ENCODE measurements at regions not wholly inside any gene's neighbourhood (a gene's known extent, or its start where the extent isn't known, plus 50 kb on each side); places are given as distances from the start of the nearest gene placed in this dataset.

DNA sequence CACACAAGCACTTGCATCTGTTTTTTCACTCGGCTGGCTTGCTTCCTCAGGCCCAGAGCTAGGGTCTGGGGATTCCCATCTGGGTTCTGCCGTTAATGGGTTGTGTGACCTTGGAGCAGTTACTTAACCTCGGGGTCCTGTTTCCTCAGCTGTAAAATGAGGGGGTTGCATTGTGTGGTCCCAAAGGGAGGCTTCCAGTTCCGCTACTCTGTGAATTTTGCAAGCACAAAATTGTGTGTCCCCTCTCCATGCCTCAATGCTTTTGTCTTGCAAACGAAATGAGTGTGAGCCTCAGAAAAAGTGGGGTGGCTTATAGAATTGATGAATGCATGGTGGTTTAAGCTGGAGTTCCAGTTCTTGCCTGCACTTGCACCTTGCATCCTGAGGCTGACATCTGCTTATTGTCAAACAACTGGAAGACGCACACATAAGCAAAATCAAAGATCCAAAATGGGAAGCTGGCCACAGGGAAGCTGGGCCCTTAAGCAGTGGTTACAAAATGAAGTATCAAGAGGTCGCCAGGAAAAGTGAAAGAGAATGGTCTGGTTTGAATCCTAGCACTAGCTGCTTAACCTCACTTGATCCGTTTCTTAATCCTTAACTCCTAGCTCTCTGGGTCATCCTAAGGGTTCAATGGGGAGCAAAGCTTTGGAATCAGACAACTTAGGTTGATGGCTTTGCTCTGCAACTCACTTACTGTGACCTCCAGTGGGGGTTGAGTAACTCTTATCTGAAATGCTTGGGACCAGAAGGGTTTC is 490.6 kb downstream of the DHX35 start:
- TF ChIP-seq, protein P1, sequence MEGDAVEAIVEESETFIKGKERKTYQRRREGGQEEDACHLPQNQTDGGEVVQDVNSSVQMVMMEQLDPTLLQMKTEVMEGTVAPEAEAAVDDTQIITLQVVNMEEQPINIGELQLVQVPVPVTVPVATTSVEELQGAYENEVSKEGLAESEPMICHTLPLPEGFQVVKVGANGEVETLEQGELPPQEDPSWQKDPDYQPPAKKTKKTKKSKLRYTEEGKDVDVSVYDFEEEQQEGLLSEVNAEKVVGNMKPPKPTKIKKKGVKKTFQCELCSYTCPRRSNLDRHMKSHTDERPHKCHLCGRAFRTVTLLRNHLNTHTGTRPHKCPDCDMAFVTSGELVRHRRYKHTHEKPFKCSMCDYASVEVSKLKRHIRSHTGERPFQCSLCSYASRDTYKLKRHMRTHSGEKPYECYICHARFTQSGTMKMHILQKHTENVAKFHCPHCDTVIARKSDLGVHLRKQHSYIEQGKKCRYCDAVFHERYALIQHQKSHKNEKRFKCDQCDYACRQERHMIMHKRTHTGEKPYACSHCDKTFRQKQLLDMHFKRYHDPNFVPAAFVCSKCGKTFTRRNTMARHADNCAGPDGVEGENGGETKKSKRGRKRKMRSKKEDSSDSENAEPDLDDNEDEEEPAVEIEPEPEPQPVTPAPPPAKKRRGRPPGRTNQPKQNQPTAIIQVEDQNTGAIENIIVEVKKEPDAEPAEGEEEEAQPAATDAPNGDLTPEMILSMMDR (IDR thresholded peaks at IDR 0.05), result no peak
- TF ChIP-seq POLR2A (IDR thresholded peaks at IDR 0.05) (no peak), EP300 (IDR thresholded peaks at IDR 0.05) (no peak), POLR2AphosphoS5 (IDR thresholded peaks at IDR 0.05) (no peak)

All from stomach (tissue), 4 donors.